Stimulated activated CD4-positive, alpha-beta T cell treated with anti-CD3 and anti-CD28 coated beads, Interleukin-4, amount 100 ng/mL, for 4 hours (primary cell): ENCODE measurements at regions not wholly inside any gene's neighbourhood (a gene's known extent, or its start where the extent isn't known, plus 50 kb on each side); places are given as distances from the start of the nearest gene placed in this dataset.
"Not testable (repeated sequence)": the region's sequence is repeated elsewhere in the genome, so short reads cannot be mapped to it uniquely, and the experiment has no call there.

Experiments
- DNase-seq, 2 experiments: peaks; one replicate each; pipeline ENCODE4 v3.0.0-alpha.2; 2020

GRCh38 chr2:12484536-12485115 is 232.1 kb upstream of the TRIB2 start:
- DNase-seq, result no peak

DNA sequence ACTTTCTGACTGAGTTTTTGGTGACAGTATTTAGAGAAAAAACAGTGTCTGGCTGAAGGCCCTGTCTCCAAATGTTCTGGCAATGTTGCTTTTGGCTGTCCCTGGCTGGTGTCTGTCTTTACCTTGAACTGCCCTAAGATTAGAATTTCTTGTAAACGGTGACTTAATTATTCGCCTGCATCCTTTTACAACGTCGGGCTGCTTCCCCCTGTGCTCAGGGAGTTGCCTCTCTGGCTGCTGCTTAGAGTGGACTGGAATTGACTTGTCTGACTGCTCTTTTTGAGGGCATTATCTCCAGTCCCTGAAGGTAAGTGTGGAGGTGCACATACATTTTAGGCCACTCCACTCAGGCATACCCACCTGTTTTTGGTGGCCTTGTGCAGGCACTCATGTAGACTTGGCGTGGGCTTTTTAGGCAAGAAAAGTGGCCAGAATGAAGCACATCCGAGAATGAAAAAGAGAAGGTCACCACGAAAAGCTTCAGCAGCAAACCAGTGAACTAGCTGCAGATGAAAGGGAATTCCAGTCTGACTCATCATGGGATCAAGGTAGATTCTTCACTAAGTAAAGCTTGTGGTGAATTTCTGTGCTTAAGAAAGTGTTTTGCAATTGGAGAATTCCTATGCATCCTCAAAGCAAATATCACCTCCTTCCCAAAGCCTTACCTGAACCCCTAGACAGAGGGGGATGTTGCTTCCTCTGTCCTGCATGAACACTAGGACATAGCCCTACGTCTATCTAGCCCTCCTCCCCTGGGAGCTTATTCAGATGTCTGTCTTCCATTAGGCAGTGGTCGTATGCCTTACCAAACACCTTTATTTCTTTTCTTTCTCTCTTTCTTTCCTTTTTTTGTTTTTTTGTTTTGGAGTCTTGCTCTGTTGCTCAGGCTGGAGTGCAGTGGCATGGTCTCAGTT is 230.3 kb upstream of the TRIB2 start:
- DNase-seq, result no peak

GRCh38 chr2:12487253-12488004 is 229.3 kb upstream of the TRIB2 start:
- DNase-seq, result no peak

DNA sequence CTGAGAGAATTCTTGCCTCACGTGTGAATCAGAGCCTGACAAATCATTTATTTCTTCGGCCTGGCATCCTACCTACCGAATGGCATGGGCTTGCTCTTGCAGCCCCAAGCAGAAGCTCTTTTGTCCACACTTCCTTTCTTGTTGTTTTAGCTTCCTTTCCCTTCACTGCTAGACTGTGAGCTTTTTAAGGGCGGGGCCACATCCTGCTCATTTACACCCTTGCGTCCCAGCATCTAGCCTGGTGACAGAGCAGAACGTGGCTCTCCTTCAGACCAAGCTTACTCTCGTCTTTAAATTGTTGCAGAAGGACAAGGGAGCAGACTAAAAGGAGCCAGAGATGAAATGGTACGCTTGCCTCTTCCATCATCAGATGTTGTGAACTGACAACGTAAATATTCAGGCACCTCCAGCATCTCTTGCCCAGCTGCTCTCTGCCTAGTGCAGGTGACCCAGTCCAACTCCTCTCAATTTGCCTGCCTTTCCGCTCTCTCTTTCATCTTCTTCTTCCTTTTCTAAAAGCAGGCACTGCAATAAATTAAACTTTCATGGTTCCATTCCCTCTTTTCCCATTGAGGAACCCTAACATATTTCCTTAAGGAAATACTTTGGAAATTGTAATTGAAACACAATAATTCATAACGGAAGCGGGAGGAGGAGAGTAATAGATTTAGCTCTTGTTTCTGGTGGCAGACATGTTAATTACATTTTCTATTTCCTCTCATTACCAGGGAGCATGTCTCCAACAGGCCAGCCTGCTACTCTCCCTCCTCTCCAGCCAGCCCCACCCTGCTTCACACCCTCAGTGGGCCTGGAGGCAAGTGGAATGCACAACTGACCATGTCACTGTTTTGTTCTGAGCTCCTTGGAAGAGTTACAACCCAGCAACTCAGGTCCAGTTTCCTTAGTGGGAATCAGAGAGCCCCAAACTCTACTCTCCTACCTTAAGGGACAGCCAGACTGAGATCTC is 228.1 kb upstream of the TRIB2 start:
- DNase-seq, result peak in 1 of 2 experiments; percentile 47

GRCh38 chr2:12490641-12491040 is 226.1 kb upstream of the TRIB2 start:
- no peak for DNase-seq

DNA sequence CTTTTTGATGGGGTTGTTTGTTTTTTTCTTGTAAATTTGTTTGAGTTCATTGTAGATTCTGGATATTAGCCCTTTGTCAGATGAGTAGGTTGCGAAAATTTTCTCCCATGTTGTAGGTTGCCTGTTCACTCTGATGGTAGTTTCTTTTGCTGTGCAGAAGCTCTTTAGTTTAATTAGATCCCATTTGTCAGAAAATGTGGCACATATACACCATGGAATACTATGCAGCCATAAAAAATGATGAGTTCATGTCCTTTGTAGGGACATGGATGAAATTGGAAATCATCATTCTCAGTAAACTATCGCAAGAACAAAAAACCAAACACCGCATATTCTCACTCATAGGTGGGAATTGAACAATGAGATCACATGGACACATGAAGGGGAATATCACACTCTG is 224.4 kb upstream of the TRIB2 start:
- not testable (repeated sequence) for DNase-seq

DNA sequence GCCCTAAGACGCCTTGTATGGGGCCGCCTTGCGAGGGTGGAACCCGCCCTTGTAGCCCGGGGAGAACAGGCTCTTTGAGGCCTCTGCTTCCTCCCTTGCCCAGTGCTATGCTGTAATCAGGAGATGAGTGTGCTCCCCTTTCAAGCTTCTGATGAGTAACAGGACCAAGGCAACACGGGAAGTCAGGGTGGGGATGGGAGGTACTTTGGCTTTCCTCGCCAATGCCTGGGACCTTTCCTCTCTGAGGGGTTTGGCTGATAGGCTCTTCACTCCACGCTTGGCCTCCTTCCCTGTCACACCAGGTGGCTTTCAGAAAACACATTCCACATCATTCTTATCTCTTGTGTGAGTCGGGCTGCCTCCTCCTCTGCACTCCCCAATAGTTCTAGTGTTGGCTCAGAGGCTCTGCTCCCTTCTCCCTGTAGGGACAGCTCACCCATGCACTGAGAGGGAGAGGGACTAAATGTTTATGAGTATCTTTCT is 223.7 kb upstream of the TRIB2 start:
- peak in 1 of 2 experiments; percentile 61 for DNase-seq

- DNase-seq, result no peak
These were observed 221.4 kb upstream of the TRIB2 start for GRCh38 chr2:12495247-12495868.

DNA sequence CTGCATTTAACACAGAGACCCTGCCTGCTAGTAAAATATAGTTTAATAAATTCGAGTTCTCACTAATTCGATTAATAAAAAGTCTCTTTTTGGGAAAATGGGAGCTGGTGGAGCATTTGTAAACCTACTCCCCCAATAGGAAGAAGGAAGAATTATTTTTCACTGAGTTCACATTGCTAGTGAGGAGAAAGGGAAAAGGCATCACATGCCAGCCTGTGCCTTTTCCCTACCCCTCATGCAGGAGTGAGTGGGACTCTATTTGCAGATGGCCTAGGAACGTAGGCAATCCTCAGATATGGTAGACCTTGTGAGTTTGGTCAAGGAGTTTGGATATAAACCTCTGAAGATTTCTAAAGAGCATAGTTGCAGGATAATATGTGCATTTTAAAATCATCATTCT is 218.4 kb upstream of the TRIB2 start:
- DNase-seq, result no peak

GRCh38 chr2:12498704-12499103 is 218.0 kb upstream of the TRIB2 start:
- no peak for DNase-seq

DNA sequence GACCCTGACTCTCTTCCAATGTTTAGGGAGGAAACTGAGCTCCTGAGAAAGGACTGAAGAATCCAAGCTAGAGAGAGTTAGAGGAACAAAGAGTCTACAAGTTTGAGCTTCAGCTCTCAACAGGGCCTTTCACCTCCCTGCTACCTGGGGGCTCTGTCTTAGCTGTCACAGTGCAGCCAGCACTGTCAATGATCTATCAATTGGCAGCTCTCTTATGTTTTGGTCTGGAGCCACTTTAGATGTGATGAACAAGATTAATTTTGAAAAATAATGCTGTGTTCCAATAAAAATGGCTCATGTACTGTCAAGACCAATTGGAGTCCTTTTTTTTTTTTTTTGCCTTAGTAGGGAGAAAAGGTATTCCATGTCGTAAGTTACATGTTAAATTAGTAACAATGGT is 215.8 kb upstream of the TRIB2 start:
- no peak for DNase-seq

DNA sequence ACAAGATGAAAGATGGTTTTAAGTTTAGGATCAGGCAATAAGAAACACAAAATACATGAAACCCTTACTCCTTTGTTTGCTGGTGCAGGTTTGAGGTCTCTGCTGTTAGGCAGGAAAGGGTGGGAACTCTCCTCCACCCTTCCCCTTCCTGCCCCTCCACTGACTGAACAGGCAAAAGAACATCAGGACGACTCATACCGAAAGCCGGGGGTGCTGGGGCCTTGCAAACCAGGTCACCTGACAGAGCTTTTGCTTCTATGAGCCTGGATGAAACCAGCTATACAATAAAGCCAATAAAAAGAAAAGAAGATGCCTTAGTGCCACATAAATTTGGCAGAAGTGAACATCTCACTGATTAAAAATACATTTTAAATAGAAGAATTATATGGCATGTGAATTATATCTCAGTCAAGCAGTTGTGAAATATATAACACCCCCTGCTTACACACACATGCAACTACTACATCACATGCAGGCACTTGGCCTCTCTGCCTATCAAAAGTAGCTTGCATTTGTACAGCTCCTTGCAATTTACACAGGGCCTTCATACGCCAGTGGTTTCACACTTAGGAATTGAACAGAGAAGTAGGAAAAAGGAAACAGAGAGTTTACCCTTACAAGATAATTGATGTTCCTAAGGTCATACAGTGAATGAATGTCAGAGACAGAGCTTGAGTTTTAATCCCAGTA is 215.1 kb upstream of the TRIB2 start:
- DNase-seq, result peak; percentile 61 to 76

- DNase-seq, result peak in 1 of 2 experiments; percentile 73
These were observed 214.0 kb upstream of the TRIB2 start for GRCh38 chr2:12502759-12503158.

- DNase-seq, result peak in 1 of 2 experiments; percentile 47
These were observed 212.3 kb upstream of the TRIB2 start for GRCh38 chr2:12504443-12504842.

GRCh38 chr2:12506846-12507245 is 209.9 kb upstream of the TRIB2 start:
- DNase-seq, result no peak

GRCh38 chr2:12507295-12507694 is 209.4 kb upstream of the TRIB2 start:
- DNase-seq, result peak; percentile 62 to 90

GRCh38 chr2:12510070-12510469 is 206.7 kb upstream of the TRIB2 start:
- DNase-seq, result no peak

- DNase-seq, result no peak
These were observed 203.4 kb upstream of the TRIB2 start for GRCh38 chr2:12513339-12513738.

GRCh38 chr2:12514168-12514567 is 202.6 kb upstream of the TRIB2 start:
- no peak for DNase-seq

- peak in 1 of 2 experiments; percentile 31 for DNase-seq
These were observed 201.9 kb upstream of the TRIB2 start for GRCh38 chr2:12514631-12515437.
